C4-2B (cell line): ENCODE measurements at regions not wholly inside any gene's neighbourhood (a gene's known extent, or its start where the extent isn't known, plus 50 kb on each side); places are given as distances from the start of the nearest gene placed in this dataset.

Experiments
- H3K27ac ChIP-seq: fragments of 450-650 bp; 2 replicates; pipeline ENCODE4 v1.5.1; 2017
- ZFX ChIP-seq: fragments of 450-650 bp; IDR thresholded peaks from 2 replicates; pipeline ENCODE4 v1.6.1; 2017
- TF ChIP-seq, protein P1 (sequence below): fragments of 450-650 bp; conservative IDR thresholded peaks from 2 replicates; pipeline ENCODE4 v1.5.1; 2017; ENCODE audit warnings: mild to moderate bottlenecking

DNA sequence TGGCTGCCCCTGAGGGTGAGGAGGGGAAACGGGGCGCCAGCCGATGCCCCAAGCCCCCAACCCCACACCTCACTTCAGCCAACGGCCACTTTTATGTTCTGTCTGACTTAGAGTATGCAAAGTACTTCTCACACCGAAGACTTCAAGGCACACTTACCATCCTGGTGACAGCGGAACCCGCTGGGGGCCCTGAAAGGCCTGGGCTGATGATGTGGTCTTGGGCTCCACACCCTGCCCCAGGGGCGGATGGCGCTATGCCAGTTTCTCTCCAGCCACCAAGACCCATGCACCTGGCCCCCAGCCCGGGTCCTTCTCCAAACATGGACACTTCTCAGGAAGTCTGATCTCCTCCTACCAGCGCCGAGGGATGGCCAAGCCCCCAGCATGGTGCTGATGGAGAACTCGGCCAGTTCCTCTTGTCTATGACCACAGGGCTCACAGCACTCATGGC lies 175.4 kb downstream of the CTTN start:
- no peak overlapping the region for H3K27ac ChIP-seq
- TF ChIP-seq ZFX: no peak
- TF ChIP-seq, protein P1, sequence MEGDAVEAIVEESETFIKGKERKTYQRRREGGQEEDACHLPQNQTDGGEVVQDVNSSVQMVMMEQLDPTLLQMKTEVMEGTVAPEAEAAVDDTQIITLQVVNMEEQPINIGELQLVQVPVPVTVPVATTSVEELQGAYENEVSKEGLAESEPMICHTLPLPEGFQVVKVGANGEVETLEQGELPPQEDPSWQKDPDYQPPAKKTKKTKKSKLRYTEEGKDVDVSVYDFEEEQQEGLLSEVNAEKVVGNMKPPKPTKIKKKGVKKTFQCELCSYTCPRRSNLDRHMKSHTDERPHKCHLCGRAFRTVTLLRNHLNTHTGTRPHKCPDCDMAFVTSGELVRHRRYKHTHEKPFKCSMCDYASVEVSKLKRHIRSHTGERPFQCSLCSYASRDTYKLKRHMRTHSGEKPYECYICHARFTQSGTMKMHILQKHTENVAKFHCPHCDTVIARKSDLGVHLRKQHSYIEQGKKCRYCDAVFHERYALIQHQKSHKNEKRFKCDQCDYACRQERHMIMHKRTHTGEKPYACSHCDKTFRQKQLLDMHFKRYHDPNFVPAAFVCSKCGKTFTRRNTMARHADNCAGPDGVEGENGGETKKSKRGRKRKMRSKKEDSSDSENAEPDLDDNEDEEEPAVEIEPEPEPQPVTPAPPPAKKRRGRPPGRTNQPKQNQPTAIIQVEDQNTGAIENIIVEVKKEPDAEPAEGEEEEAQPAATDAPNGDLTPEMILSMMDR: no peak

DNA sequence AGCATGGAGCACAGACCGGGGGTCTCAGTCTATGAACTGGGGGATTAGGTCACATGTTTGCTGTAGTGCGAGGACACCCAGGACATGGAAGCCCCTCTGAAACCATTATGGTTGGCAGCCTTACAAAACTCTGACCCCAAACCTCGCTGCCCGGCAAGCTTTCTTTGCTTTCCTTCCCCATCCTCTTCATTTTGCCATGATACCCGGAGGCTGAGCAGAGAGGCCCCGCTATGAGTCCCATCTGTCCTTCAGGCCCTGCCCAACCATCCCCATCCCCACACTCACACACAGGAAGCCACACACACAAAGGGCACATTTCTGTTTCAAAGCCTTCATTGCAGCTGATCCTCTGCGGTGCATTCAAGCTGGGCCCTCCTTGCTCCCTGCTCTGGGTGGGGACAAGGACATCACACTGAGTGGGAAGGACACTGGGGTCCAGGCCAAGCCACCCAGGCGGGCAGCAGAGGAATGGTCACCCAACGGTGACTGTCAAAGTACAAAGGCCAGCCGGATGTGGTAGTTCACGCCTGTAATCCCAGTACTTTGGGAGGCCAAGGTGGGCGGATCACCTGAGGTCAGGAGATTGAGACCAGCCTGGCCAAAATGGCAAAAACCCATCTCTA lies 176.5 kb downstream of the CTTN start:
- TF ChIP-seq, protein P1: no peak
- no peak for TF ChIP-seq ZFX
- H3K27ac ChIP-seq: no peak overlapping the region

DNA sequence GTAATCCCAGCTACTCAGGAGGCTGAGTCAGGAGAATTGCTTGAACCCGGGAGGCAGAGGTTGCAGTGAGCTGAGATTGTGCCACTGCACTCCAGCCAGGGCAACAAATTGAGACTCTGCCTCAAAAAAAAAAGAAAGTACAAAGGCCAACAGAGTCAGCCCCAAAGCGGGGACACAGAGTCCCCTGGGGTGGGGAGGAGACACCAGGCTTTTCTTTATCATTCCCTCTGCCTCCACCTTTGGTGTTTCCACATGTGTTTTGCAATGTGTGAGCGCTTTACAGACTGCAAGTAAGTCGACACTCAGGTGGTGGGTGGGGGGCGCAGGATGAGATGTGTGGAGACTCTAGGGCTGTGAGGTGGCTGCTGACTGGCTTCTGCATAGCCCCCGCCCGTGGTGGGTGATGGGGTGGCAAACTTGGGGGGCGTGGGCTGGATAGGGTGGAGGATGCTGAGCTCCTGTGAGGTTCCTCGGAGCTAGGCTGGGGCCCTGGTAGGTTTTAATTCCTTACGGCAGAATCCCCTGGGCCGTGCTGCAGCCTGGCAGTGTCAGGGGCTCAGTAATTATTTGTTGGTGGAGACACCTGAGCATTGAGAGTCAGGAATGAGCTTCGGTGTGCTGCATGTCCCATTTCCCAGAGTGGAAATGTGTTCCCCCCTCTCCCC lies 177.2 kb downstream of the CTTN start:
- no peak overlapping the region for H3K27ac ChIP-seq
- TF ChIP-seq, protein P1: no peak
- no peak for TF ChIP-seq ZFX

DNA sequence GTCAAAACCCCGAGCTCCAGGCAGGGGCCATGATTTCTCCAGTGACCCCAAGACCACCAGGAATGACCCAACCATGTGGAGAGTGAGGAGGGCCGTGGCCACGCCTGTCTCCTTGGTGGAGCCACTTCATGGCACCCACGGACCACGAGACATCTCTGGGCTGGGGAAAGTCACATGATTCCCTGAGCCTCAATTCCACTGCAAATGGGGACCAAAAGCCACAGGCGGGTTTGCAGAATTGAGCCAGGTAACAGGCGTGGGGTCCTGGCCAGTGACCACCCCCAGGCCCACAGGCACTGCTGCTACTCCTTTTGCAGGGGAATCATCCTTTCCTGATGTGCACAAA lies 178.9 kb downstream of the CTTN start:
- no peak overlapping the region for H3K27ac ChIP-seq
- TF ChIP-seq, protein P1: no peak
- TF ChIP-seq ZFX: no peak

DNA sequence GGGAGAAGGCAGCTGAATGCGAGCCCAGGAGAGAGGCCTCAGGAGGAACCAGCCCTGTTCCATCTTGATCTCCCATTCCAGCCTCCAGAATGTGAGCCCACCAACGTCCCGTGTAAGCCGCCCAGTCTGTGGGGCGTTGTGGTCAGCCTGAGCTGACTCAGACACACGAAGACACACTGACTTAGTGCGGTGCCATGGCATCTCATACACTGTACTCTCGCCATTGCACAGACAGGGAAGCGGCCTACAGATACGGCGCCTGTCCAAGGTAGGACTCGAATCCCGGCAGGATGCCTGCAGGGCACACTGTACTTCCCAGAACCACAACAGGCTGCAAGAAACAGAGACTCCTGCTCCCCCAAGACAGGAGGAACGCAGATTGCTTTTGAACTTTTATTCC lies 179.6 kb downstream of the CTTN start:
- TF ChIP-seq ZFX: no peak
- TF ChIP-seq, protein P1: no peak
- no peak overlapping the region for H3K27ac ChIP-seq

DNA sequence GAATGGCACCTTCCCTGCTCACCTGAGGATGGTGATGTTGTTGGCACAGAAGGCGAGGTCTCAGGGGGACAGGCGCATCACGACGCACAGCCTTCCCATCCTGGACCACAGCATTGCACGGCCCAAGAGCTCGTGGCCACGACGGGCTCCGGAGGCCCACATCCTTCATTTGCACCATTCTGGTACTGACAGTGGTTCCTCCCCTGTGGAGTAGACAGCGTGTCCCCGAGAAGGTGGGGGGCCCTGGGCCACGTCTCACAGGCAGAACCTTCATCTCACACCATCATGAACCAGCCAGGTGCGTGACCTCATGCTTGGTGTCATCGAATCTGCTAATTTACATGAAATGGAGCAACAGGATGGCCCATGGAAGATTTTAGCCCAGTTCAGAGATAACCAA lies 180.0 kb downstream of the CTTN start:
- TF ChIP-seq ZFX: no peak
- TF ChIP-seq, protein P1: no peak
- H3K27ac ChIP-seq: no peak overlapping the region

DNA sequence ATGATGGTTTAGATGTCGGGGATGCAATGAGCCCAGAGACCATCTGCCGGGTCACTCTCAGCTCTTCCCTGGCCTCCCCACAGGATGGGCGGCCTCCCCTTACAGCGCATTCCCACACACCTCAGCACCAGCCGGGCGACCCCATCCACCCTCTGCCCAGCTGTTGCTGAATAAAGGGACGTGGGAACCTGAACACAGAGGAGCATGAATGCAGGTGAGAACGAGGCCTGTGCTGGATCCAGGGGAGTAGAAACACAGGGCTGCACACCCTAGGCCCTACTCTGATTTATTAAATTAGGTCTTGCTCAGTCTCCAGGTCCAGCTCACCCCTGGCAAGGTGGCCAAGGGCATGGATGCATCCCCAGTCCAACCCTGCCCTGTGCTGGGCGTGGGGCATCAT lies 180.5 kb downstream of the CTTN start:
- no peak overlapping the region for H3K27ac ChIP-seq
- TF ChIP-seq, protein P1: no peak
- no peak for TF ChIP-seq ZFX
